Liver (tissue), 8 donors: ENCODE measurements at regions not wholly inside any gene's neighbourhood (a gene's known extent, or its start where the extent isn't known, plus 50 kb on each side); places are given as distances from the start of the nearest gene placed in this dataset.

Experiments
- DNase-seq: peaks from one replicate; pipeline ENCODE4 v3.0.0-alpha.2; 2017; ENCODE audit warnings: low spot score
- H3K27ac ChIP-seq, 2 donors: one replicate each; pipeline ENCODE4 v1.7.0; 2013; ENCODE audit warnings: inconsistent platforms in 2 of 2, low read length in 2 of 2, control low read depth in 1 of 2, low read depth in 1 of 2, mild to moderate bottlenecking in 1 of 2
- H3K27me3 ChIP-seq, 4 donors: one replicate each; pipeline versions ENCODE4 v1.6.1 to v1.7.0; 2013; ENCODE audit warnings: low read length in 3 of 4, inconsistent platforms in 1 of 4, mild to moderate bottlenecking in 1 of 4, moderate library complexity in 1 of 4; ENCODE audit not compliant: control insufficient read depth in 4 of 4, insufficient read depth in 4 of 4
- H3K36me3 ChIP-seq, 4 donors: one replicate each; pipeline versions ENCODE4 v1.6.1 to v1.7.0; 2013; ENCODE audit warnings: low read length in 3 of 4, mild to moderate bottlenecking in 3 of 4, low read depth in 1 of 4, moderate library complexity in 1 of 4; ENCODE audit not compliant: control insufficient read depth in 4 of 4, insufficient read depth in 3 of 4
- H3K4me1 ChIP-seq, 4 donors: one replicate each; pipeline versions ENCODE4 v1.6.1 to v1.7.0; 2013; ENCODE audit warnings: low read length in 3 of 4, mild to moderate bottlenecking in 3 of 4, moderate library complexity in 1 of 4; ENCODE audit not compliant: control insufficient read depth in 4 of 4, insufficient read depth in 4 of 4
- H3K4me3 ChIP-seq, 3 donors: one replicate each; pipeline versions ENCODE4 v1.6.1 to v1.7.0; 2013; ENCODE audit warnings: low read length in 3 of 3, control low read depth in 1 of 3, low read depth in 1 of 3, mild to moderate bottlenecking in 1 of 3
- H3K9ac ChIP-seq, 2 donors: one replicate each; pipeline ENCODE4 v1.7.0; 2013; ENCODE audit warnings: low read length in 2 of 2, mild to moderate bottlenecking in 2 of 2, moderate library complexity in 2 of 2, control low read depth in 1 of 2, low read depth in 1 of 2
- H3K9me3 ChIP-seq, 4 donors: one replicate each; pipeline versions ENCODE4 v1.6.1 to v1.7.0; 2013; ENCODE audit warnings: low read length in 3 of 4; ENCODE audit not compliant: control insufficient read depth in 4 of 4
- ATF3 ChIP-seq: IDR thresholded peaks from 2 replicates; pipeline ENCODE4 v1.6.1; 2016; ENCODE audit warnings: antibody characterized with exemption
- CTCF ChIP-seq: fragments of 150-350 bp; IDR thresholded peaks from 2 replicates; pipeline ENCODE4 v1.5.1; 2017; ENCODE audit warnings: improper control_type of control experiment, low read depth, low read length; ENCODE audit not compliant: missing input control
- EGR1 ChIP-seq, 2 donors: IDR thresholded peaks; 2 replicates each; pipeline ENCODE4 v1.6.1; 2016 to 2018; ENCODE audit warnings: antibody characterized with exemption in 2 of 2, low read depth in 2 of 2
- FOXA1 ChIP-seq: IDR thresholded peaks from 2 replicates; pipeline ENCODE4 v1.6.1; 2016; ENCODE audit warnings: antibody characterized with exemption
- FOXA2 ChIP-seq: IDR thresholded peaks from 2 replicates; pipeline ENCODE4 v1.6.1; 2016; ENCODE audit warnings: antibody characterized with exemption
- GABPA ChIP-seq, 2 donors: IDR thresholded peaks in 1 of 2; conservative IDR thresholded peaks in 1 of 2; 2 replicates each; pipeline ENCODE4 v1.6.1; 2016; ENCODE audit warnings: antibody characterized with exemption in 2 of 2, mild to moderate bottlenecking in 1 of 2, moderate library complexity in 1 of 2
- HNF4A ChIP-seq, 2 donors: conservative IDR thresholded peaks; 2 replicates each; pipeline ENCODE4 v1.6.1; 2016; ENCODE audit warnings: antibody characterized with exemption in 2 of 2, mild to moderate bottlenecking in 2 of 2
- JUND ChIP-seq, 2 donors: IDR thresholded peaks; 2 replicates each; pipeline ENCODE4 v1.6.1; 2016; ENCODE audit warnings: antibody characterized with exemption in 2 of 2
- NR2F2 ChIP-seq: IDR thresholded peaks from 2 replicates; pipeline ENCODE4 v1.6.1; 2016; ENCODE audit warnings: antibody characterized with exemption
- RAD21 ChIP-seq, 2 donors: IDR thresholded peaks; 2 replicates each; pipeline ENCODE4 v1.6.1; 2016; ENCODE audit warnings: antibody characterized with exemption in 2 of 2, mild to moderate bottlenecking in 2 of 2
- REST ChIP-seq: IDR thresholded peaks from 2 replicates; pipeline ENCODE4 v1.6.1; 2016; ENCODE audit warnings: antibody characterized with exemption, mild to moderate bottlenecking
- RXRA ChIP-seq, 2 donors: IDR thresholded peaks; 2 replicates each; pipeline ENCODE4 v1.6.1; 2017 to 2018; ENCODE audit warnings: antibody characterized with exemption in 2 of 2, mild to moderate bottlenecking in 1 of 2
- SP1 ChIP-seq: IDR thresholded peaks from 2 replicates; pipeline ENCODE4 v1.6.1; 2018; ENCODE audit warnings: antibody characterized with exemption, mild to moderate bottlenecking
- TAF1 ChIP-seq: conservative IDR thresholded peaks from 2 replicates; pipeline ENCODE4 v1.6.1; 2016; ENCODE audit warnings: antibody characterized with exemption, mild to moderate bottlenecking
- YY1 ChIP-seq: IDR thresholded peaks from 2 replicates; pipeline ENCODE4 v1.6.1; 2016; ENCODE audit warnings: antibody characterized with exemption, mild to moderate bottlenecking
- ZBTB33 ChIP-seq: IDR thresholded peaks from 2 replicates; pipeline ENCODE4 v1.6.1; 2016; ENCODE audit warnings: antibody characterized with exemption
- WGBS: extraction: QIAGEN DNeasy Blood & Tissue Kit; methylation state at CpG from one replicate; pipeline ENCODE4 v1.1.7; 2013; 5-methylcytosine and 5-hydroxymethylcytosine counted together
- TF ChIP-seq, protein P1 (sequence below): IDR thresholded peaks from 2 replicates; pipeline ENCODE4 v1.6.1; 2016; ENCODE audit warnings: antibody characterized with exemption
- donor health status: healthy.
- donor health status: healthy.
- donor health status: healthy.
- donor health status: healthy.
- donor health status: healthy.

DNA sequence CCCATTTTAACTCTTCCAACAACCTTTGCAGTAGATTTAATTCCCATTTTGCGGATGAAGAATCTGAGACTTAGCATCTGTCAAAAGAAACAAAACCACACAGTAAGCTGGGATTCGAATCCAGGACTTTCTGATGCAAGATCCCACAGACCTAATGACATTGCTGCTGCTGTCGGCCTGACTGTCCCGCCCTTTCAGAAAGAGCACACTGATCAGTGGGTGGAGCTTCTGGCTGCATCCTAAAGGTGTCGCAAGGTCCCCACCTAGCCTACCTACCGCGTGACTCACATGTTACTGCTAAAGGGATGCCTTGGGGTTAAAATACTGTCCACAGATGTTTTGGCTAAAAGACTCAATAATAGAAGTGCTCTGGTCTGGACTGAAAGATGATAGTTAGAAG lies 134.7 kb downstream of the EMX2 start:
- H3K9me3 ChIP-seq, result no peaks in the 10 kb centered on the region
- TF ChIP-seq ZBTB33, result no peak
- TF ChIP-seq GABPA (IDR thresholded peaks at IDR 0.05 in 1 of 2, conservative IDR thresholded peaks at IDR 0.05 in 1 of 2), result no peak
- TF ChIP-seq REST, result no peak
- TF ChIP-seq FOXA1, result no peak
- no peak for TF ChIP-seq HNF4A (conservative IDR thresholded peaks at IDR 0.05)
- TF ChIP-seq, protein P1, sequence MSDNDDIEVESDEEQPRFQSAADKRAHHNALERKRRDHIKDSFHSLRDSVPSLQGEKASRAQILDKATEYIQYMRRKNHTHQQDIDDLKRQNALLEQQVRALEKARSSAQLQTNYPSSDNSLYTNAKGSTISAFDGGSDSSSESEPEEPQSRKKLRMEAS, result no peak
- TF ChIP-seq FOXA2, result no peak
- no peak for TF ChIP-seq JUND (IDR thresholded peaks at IDR 0.05)
- no peak for TF ChIP-seq EGR1 (IDR thresholded peaks at IDR 0.05; ENCODE audit: low read depth in 2 of 2)
- TF ChIP-seq TAF1, result no peak
- TF ChIP-seq RAD21 (IDR thresholded peaks at IDR 0.05), result no peak
- TF ChIP-seq CTCF, result no peak
- no peak for TF ChIP-seq YY1
- no peak overlapping the region for H3K9ac ChIP-seq
- DNase-seq, result no peak
- H3K4me1 ChIP-seq, result no peaks in the 10 kb centered on the region
- WGBS, result 53% methylated on average over 7 of the region's 7 CpGs
- H3K36me3 ChIP-seq, result no peaks in the 10 kb centered on the region
- H3K27ac ChIP-seq, result no peak overlapping the region
- no peak overlapping the region for H3K4me3 ChIP-seq
- no peaks in the 10 kb centered on the region for H3K27me3 ChIP-seq

DNA sequence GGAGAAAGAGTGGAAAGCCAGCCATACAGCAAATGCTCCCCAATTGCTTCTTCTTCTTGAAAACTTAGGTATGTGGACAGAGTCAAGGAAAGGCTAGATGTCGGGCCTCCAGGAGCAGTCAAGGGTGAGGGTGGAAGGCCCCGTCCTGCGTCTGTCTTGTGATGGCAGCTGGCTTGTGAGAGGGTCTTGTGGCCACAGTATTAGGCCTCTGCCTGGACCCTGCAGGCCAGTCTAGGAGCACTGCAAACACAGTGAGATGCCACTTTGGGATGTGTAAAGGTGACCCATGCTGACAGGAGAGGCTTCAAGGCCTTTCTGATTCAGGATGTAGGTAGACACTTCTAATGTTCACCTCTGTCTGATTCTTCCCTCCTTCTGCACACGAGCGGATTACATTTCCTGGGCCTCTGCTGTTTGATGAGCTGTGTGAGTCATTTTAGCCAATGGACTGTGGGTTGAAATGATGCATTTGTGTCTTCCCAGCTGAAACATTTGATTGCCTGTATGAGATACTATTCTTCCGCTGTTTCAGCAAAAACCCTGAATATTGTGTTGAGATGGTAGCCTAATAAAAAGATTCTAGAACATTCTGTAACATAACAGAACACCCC lies 135.4 kb downstream of the EMX2 start:
- H3K9me3 ChIP-seq, result no peaks in the 10 kb centered on the region
- no peak overlapping the region for H3K9ac ChIP-seq
- no peak overlapping the region for H3K27ac ChIP-seq
- no peaks in the 10 kb centered on the region for H3K27me3 ChIP-seq
- no peak for DNase-seq
- H3K36me3 ChIP-seq, result no peaks in the 10 kb centered on the region
- WGBS, result 87% methylated on average over 6 of the region's 6 CpGs
- no peaks in the 10 kb centered on the region for H3K4me1 ChIP-seq
- no peak overlapping the region for H3K4me3 ChIP-seq
- TF ChIP-seq RXRA (IDR thresholded peaks at IDR 0.05) (no peak), FOXA2 (no peak), CTCF (no peak), SP1 (no peak), RAD21 (IDR thresholded peaks at IDR 0.05) (no peak), ATF3 (no peak), JUND (IDR thresholded peaks at IDR 0.05) (no peak), HNF4A (conservative IDR thresholded peaks at IDR 0.05) (no peak), ZBTB33 (no peak), NR2F2 (no peak), GABPA (IDR thresholded peaks at IDR 0.05 in 1 of 2, conservative IDR thresholded peaks at IDR 0.05 in 1 of 2) (no peak), FOXA1 (no peak)
- TF ChIP-seq, protein P1, result no peak
